Suppressor macrophage treated with lipopolysaccharide for 1 hour (primary cell): ENCODE measurements at regions not wholly inside any gene's neighbourhood (a gene's known extent, or its start where the extent isn't known, plus 50 kb on each side); places are given as distances from the start of the nearest gene placed in this dataset.

ENCODE experiments used
- DNase-seq, 3 donors: peaks; one replicate each; pipeline ENCODE4 v3.0.0-alpha.2; 2020 to 2022

- DNase-seq: no peak
Observed at GRCh38 chr7:21330462-21331178, 97.3 kb upstream of the SP4 start.

- DNase-seq: no peak
Observed at GRCh38 chr7:21334906-21335305, 93.0 kb upstream of the SP4 start.

DNA sequence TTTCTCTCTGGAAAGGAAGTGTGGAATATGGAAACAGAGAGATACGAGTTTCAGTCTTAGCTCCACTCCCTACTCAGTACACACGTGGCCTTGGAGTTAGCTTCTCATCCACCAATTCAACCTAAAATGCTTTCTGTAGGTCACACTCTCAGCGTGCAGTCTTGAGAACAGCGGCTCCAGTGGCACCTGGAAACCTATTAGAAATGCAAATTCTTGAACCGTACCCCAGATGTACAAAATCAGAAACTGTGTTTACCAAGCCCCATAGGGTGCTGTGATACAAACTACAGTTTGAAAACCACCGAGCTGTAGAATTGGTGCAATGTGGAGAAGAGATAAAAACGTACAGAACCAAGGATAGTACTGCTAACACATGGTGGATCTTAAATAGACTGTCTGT lies 91.1 kb upstream of the SP4 start:
- DNase-seq: no peak

DNA sequence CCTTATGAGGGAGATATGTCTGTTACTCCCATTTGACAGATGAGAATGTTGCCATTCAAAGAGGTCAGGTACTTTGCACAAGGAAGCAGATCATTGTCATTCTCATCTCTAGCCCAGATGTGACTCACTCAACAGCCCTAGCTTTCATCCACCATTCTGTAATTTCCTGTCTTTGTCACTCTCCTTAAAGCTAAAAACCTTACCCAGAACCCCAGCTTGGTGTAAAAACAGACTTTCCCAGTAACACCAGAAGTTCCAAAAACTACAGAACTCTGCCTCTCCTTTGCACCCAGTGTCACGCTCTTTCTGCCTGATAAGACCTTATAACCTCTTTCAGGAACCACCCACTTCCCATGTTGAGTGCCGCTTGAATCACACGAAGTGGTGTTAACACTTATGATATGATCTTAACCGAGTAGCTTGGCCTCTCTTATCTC lies 89.1 kb upstream of the SP4 start:
- peak; percentile 54 to 75 (median 73) for DNase-seq

DNA sequence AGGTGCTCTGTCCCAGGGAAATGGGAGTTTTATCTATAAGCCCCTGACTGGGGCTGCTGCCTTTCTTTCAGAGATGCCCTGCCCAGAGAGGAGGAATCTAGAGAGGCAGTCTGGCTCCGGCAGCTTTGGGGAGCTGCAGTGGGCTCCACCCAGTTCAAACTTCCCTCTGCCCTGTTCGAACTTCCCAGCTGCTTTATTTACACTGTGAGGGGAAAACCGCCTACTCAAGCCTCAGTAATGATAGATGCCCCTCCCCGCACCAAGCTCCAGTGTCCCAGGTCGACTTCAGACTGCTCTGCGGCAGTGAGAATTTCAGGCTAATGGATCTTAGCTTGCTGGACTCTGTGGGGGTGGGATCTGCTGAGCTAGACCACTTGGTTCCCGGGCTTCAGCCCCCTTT lies 83.0 kb upstream of the SP4 start:
- peak in 1 of 3 donors; percentile 12 for DNase-seq

GRCh38 chr7:21345361-21345760 lies 82.5 kb upstream of the SP4 start:
- DNase-seq: no peak

GRCh38 chr7:21346297-21346696 lies 81.6 kb upstream of the SP4 start:
- no peak for DNase-seq

DNA sequence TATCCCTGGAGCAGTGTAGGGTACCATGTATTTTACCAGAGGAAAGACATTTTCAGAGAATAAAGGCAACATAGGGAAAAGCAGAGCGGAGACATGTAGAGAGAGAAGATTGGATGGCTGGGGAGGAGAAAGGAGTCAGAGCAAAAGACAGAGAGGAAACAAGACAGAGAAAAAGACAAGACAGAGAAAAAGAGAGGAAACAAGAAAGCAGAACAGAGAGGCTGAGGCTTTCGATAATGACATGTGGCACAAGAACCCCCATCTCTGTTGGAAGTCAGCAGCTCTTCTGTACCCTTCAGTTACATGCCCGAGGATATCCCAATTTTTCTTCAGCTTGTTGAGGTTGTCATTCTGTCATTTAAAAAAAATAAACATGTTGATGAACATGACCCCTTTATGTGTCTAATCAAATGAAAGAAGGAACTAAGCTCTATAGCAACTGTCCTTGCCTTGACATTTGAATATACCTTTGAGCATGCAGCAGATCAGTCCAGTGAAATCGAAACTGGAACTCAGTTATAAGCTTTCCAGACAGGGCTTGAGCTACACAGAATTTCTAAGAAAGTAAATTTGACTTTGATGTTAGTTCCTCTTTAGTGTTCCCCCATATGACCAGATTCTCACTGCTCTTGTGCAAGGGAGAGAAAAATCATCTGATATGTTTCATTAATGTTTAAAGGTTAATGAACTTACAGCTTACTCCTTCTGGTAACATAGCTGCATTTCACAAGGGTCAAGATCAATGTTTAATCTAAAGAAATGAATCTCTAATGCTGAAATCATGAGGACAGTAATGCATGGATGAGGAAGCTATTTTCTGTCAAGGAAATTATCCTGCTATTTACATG lies 75.1 kb upstream of the SP4 start:
- peak; percentile 63 to 88 (median 84) for DNase-seq

DNA sequence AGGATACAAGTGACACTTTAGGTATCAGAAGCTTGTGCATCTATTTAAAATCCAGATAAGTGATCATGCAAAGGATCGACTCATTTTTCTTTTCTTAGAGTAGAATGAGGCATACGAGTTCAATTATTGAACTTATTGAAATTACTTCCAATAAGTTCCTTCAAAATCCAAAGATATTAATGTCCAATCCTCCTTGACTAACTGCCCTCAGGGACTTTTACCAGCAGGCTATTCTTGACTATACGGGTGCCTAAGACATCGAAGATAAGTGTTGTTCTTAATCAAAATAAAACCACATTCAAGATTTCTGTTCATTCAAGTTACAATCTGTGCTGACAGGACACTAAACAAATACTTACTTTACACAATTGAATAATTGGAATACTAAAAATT lies 74.5 kb upstream of the SP4 start:
- no peak for DNase-seq

- no peak for DNase-seq
Observed at GRCh38 chr7:21354284-21354683, 73.6 kb upstream of the SP4 start.

DNA sequence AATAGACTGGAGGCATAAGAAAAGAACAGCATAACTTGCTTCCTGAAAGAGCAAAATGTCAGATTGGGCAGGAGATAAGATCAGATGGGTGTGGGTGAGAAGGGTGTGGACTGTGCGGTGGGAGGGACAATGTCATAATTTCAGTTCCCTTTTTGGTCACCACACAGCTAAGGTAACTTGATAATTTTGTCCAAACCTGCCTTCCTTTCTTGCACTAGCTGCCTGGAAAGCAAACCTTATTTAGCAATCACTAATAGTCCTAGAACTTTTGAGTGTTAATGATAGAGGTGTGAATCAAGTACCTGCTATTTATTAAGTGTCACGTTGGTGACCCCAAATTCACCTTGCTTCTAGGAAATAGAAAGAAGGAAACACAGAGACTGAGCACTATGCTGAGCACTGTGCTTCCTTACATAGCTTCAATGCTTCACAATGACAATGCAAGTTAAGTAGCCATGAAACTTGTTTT lies 72.4 kb upstream of the SP4 start:
- peak; percentile 52 to 64 (median 54) for DNase-seq

DNA sequence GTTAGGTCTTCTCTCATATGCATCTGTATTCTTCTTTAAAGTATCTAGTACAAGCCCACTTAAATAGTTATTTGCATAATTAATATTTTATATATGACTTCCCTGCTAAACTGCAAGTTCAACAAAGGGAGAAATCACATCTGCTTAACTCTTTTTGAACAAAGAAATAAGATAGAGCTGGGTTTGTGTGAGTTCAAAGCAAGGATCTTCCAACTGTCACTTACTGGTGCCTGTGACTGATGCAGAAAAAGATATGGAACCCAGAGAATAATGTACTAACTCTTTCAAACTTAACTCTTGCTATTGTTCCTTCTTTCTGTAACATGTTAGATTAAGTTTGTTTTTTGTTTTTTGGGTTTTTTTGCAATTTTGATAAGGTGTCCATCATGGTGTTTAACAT lies 71.3 kb upstream of the SP4 start:
- no peak for DNase-seq

GRCh38 chr7:21357151-21358097 lies 70.5 kb upstream of the SP4 start:
- peak; percentile 30 to 35 (median 34) for DNase-seq

GRCh38 chr7:21358648-21359047 lies 69.2 kb upstream of the SP4 start:
- DNase-seq: peak; percentile 36 to 79 (median 76)

GRCh38 chr7:21359163-21359562 lies 68.7 kb upstream of the SP4 start:
- DNase-seq: no peak

GRCh38 chr7:21361413-21362125 lies 66.3 kb upstream of the SP4 start:
- DNase-seq: no peak

DNA sequence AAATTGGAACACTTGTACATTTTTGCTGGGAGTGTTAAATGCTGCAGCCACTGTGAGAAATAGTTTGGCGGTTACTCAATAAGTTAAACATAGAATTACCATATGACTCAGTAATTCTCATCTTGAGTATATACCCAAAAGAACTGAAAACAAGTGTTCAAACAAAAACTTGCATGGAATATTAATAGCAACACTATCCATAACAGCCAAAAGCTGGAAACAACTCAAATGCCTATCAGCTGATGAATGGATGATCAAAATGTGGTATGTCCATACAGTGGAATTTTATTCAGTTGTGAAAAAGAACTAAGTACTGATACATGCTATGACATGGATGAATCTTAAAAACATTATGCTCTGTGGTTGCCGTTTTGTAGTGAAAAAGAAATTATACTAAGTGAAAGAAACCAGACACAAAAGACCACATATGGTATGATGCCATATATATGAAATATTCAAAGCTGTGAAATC lies 63.0 kb upstream of the SP4 start:
- DNase-seq: no peak

GRCh38 chr7:21365866-21366624 lies 61.8 kb upstream of the SP4 start:
- peak in 1 of 3 donors; percentile 31 for DNase-seq

DNA sequence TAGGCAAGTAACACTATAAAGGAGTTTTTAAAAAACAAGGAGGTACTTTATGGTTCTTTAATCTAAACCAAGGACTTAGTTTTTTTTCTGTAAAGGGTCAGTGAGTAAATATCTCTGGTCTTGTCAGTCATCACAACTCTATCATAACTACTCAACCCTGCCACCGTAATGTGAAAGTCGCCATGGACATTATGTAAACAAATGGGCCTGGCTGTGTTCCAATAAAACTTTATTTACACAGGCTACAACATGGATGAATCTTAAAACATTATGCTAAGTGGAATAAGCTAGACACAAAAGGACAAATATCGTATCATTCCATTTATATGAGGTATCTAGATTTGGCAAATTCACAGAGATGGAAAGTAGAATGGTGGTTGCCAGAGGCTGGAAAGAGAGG lies 60.8 kb upstream of the SP4 start:
- no peak for DNase-seq

GRCh38 chr7:21367537-21367936 lies 60.3 kb upstream of the SP4 start:
- DNase-seq: no peak

DNA sequence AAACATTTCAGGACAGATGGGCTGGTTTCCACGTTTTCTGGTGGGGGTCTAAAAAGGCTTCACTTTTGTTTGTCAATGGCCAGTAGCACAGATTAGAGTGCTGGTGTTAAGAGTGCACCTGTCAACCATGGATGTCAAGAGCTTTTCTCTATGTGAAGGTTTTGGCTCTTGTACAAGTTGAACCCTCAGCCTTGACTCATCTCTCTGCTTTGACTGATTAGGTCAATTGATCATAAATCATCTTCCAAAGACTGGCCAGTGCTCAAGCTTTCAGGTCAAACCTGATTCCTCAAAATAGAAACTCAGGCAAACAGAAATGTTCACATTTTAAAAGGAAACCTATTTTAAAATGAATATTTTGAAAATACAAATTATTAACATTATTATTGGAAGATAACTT lies 59.6 kb upstream of the SP4 start:
- no peak for DNase-seq
